ENCODE measurements at regions not wholly inside any gene's neighbourhood (a gene's known extent, or its start where the extent isn't known, plus 50 kb on each side); places are given as distances from the start of the nearest gene placed in this dataset.

- no peak overlapping the region for H3K4me3 ChIP-seq (ENCODE audit: low read depth, poor library complexity, severe bottlenecking)
- TF ChIP-seq POLR2A (IDR thresholded peaks at IDR 0.05) = no peak
- no peak for TF ChIP-seq CTCF (IDR thresholded peaks at IDR 0.05)
- intact Hi-C loops (cut with DNase I; ENCODE audit: low total_unique reads) = no loop called here
- DNase-seq (ENCODE audit: low spot score in 2 of 2) = no peak
- WGBS, 2 donors = 53 to 57% methylated on average over 8 of the region's 8 CpGs
Measured at GRCh38 chr2:104787298-104788065, 66.4 kb upstream of the POU3F3 start.

DNA sequence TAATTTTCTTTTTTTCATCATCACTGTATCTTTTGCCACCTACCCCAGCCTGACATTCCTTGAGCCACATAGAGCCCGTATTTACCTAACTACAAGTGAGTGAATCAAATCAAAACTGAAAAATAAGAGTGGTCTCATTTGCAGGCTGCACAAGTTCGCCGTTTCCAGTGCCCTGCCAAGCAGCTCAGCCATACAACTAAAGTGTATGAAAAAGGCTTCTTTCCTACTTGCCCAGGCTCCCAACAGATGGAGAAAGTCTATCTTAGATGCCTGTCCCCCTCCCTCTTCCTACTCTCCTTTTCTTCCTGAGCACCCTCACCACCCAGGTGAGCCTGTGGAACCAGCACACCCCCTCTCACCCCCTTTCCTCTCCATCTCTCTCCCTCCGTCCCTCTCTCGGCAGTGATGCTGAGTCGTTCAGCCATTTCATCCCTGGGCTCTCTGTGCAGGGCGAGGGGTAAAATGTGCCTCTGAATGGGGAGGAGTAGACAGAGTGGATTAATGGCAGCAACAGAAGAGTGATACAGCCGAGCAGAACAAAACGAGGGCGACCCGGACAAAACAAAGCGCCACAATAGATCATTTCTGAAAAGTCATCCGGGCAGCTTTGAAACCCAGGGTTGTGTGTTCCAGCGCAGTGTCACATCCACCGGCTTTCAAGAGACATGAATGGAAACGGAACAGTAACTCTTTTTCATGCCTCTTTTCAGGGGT is 65.0 kb upstream of the POU3F3 start:
- 79 to 82% methylated on average over 16 of the region's 16 CpGs for WGBS, 2 donors
- DNase-seq (ENCODE audit: low spot score in 2 of 2) = no peak
- intact Hi-C loops (cut with DNase I; ENCODE audit: low total_unique reads) = no loop called here
- no peak overlapping the region for H3K4me3 ChIP-seq (ENCODE audit: low read depth, poor library complexity, severe bottlenecking)
- TF ChIP-seq CTCF (IDR thresholded peaks at IDR 0.05) (no peak), POLR2A (IDR thresholded peaks at IDR 0.05) (no peak)

DNA sequence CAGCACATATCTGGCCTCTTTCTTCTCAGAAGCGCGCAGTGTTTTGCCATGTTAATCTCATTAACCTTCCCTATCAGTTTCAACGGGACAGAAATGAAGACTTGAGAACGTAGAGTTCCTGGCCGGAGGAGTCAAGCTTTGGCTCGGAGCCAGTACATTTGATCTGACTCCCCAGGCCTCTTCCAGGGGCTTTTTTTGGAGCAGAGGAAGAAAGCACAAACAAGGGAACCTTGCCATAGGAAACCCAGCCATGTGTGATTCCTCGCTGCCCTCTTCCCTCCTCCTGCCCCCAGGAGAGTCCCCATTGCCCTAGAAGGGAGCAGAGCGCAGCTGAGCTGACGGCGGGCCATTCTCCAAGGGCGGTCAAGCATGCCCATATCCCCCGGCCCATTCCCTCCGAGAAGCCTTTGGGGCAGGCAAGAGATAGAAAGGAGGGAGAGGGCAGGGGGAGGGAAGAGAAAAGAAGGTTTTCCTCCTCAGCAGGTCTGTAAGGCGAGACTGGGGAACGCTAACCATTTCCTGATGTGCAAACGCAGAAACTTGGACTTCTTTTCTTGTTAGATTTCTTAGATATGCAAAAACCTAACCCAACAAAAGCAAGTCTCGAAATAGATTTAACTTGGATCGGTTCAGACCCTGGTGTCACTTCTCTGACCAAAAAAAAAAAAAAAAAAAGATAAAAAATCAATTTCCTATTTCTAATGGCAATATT is 63.7 kb upstream of the POU3F3 start:
- no peak overlapping the region for H3K4me3 ChIP-seq (ENCODE audit: low read depth, poor library complexity, severe bottlenecking)

GRCh38 chr2:104790901-104791495 is 62.9 kb upstream of the POU3F3 start:
- 56 to 64% methylated on average over 4 of the region's 4 CpGs for WGBS, 2 donors
- intact Hi-C loops (cut with DNase I; ENCODE audit: low total_unique reads) = no loop called here
- no peak for DNase-seq (ENCODE audit: low spot score in 2 of 2)
- no peak overlapping the region for H3K4me3 ChIP-seq (ENCODE audit: low read depth, poor library complexity, severe bottlenecking)
- no peak for TF ChIP-seq CTCF (IDR thresholded peaks at IDR 0.05)
- TF ChIP-seq POLR2A (IDR thresholded peaks at IDR 0.05) = no peak

More for the DNA sequence above, 63.7 kb upstream of the POU3F3 start:
- WGBS, 2 donors = 36 to 39% methylated on average over 18 of the region's 18 CpGs
- intact Hi-C loops (cut with DNase I; ENCODE audit: low total_unique reads) = no loop called here
- no peak for DNase-seq (ENCODE audit: low spot score in 2 of 2)
- TF ChIP-seq CTCF (IDR thresholded peaks at IDR 0.05) (no peak), POLR2A (IDR thresholded peaks at IDR 0.05) (no peak)

DNA sequence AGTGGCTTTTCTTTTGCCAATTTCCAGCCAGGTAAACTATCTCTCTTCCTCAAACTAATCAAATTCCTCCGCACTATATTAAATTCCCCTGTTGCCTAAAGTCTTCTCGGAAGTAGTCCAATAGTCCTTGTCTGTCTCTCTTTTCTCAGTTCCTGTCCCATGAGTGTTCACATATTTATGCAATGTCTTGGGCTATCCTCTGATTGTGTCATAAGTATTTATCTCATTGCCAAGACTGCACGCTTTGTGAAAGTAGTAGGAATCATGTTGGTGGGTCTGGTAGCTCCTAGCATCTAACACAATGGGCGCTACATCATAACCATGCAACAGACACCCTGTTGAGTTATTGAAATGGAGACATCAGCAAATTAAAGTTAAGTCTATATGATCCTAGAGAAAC is 59.9 kb upstream of the POU3F3 start:
- 80 to 84% methylated on average over 4 of the region's 4 CpGs for WGBS, 2 donors
- H3K4me3 ChIP-seq (ENCODE audit: low read depth, poor library complexity, severe bottlenecking) = no peak overlapping the region
- intact Hi-C loops (cut with DNase I; ENCODE audit: low total_unique reads) = no loop called here
- TF ChIP-seq CTCF (IDR thresholded peaks at IDR 0.05) (no peak), POLR2A (IDR thresholded peaks at IDR 0.05) (no peak)
- no peak for DNase-seq (ENCODE audit: low spot score in 2 of 2)

Data from lower leg skin (tissue), 4 donors.